DOHH2 (cell line): ENCODE measurements at regions not wholly inside any gene's neighbourhood (a gene's known extent, or its start where the extent isn't known, plus 50 kb on each side); places are given as distances from the start of the nearest gene placed in this dataset.

Experiments
- EZH2phosphoT487 ChIP-seq: fragments of 200-600 bp; sonication (generic); IDR thresholded peaks from 2 replicates; pipeline ENCODE4 v1.6.1; 2017; ENCODE audit warnings: borderline replicate concordance, mild to moderate bottlenecking, antibody characterized with exemption, low read length, moderate library complexity, mixed read lengths
- TF ChIP-seq, protein P1 (sequence below): fragments of 200-600 bp; sonication (generic); IDR thresholded peaks from one replicate; pipeline ENCODE4 v1.5.1; 2014; ENCODE audit warnings: antibody characterized with exemption, mild to moderate bottlenecking, low read depth, low read length; ENCODE audit not compliant: poor library complexity, severe bottlenecking

DNA sequence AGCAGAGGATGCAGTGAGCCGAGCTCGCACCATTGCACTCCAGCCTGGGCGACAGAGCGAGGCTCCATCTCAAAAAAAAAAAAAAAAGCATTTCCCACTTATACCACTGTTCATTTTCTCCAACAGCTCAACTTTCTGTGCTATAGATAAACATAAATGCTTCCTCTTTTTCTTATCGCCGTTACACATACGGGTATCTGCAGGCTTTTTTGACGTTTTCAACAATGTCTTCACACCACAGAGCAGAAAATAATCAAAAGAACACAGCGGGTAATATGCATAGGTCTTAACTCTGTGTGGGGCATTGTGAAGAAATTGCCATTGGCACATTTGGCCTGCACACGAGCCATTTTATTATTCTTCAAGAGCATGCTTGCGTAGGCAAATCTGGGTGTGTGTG lies 86.4 kb downstream of the CAPZA3 start:
- TF ChIP-seq, protein P1, sequence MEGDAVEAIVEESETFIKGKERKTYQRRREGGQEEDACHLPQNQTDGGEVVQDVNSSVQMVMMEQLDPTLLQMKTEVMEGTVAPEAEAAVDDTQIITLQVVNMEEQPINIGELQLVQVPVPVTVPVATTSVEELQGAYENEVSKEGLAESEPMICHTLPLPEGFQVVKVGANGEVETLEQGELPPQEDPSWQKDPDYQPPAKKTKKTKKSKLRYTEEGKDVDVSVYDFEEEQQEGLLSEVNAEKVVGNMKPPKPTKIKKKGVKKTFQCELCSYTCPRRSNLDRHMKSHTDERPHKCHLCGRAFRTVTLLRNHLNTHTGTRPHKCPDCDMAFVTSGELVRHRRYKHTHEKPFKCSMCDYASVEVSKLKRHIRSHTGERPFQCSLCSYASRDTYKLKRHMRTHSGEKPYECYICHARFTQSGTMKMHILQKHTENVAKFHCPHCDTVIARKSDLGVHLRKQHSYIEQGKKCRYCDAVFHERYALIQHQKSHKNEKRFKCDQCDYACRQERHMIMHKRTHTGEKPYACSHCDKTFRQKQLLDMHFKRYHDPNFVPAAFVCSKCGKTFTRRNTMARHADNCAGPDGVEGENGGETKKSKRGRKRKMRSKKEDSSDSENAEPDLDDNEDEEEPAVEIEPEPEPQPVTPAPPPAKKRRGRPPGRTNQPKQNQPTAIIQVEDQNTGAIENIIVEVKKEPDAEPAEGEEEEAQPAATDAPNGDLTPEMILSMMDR: no peak
- TF ChIP-seq EZH2phosphoT487: no peak
